ENCODE measurements at regions not wholly inside any gene's neighbourhood (a gene's known extent, or its start where the extent isn't known, plus 50 kb on each side); places are given as distances from the start of the nearest gene placed in this dataset.

- no peak for TF ChIP-seq CTCF (conservative IDR thresholded peaks at IDR 0.05 in 1 of 2, IDR thresholded peaks at IDR 0.05 in 1 of 2; ENCODE audit: low read depth in 1 of 2, low read length in 2 of 2)
- no peak for TF ChIP-seq EZH2 (IDR thresholded peaks at IDR 0.05; ENCODE audit: low read length, missing control alignments)
Observed at GRCh38 chrX:124805486-124805885, 459.1 kb downstream of the SH2D1A start.

Data from fibroblast of lung (primary cell).